Iris pigment epithelial cell (primary cell): ENCODE measurements at regions not wholly inside any gene's neighbourhood (a gene's known extent, or its start where the extent isn't known, plus 50 kb on each side); places are given as distances from the start of the nearest gene placed in this dataset.

Experiments
- DNase-seq: peaks from one replicate; pipeline ENCODE4 v3.0.0-alpha.2; 2011; ENCODE audit warnings: low read depth

- no peak for DNase-seq
Measured at GRCh38 chr9:22286661-22287060, 160.0 kb upstream of the DMRTA1 start.

- no peak for DNase-seq
Measured at GRCh38 chr9:22288661-22289060, 158.0 kb upstream of the DMRTA1 start.

GRCh38 chr9:22307013-22307711 is 139.5 kb upstream of the DMRTA1 start:
- peak; percentile 80 for DNase-seq

- DNase-seq, result no peak
Measured at GRCh38 chr9:22308177-22308576, 138.4 kb upstream of the DMRTA1 start.

- DNase-seq, result no peak
Measured at GRCh38 chr9:22316645-22317044, 130.0 kb upstream of the DMRTA1 start.

GRCh38 chr9:22331533-22331932 is 115.1 kb upstream of the DMRTA1 start:
- no peak for DNase-seq

- peak; percentile 33 for DNase-seq
Measured at GRCh38 chr9:22332202-22332601, 114.4 kb upstream of the DMRTA1 start.

- DNase-seq, result no peak
Measured at GRCh38 chr9:22337261-22337660, 109.4 kb upstream of the DMRTA1 start.

GRCh38 chr9:22342491-22343217 is 104.0 kb upstream of the DMRTA1 start:
- DNase-seq, result peak; percentile 85

- no peak for DNase-seq
Measured at GRCh38 chr9:22343218-22343611, 103.4 kb upstream of the DMRTA1 start.

GRCh38 chr9:22354699-22355384 is 91.8 kb upstream of the DMRTA1 start:
- DNase-seq, result peak; percentile 61

GRCh38 chr9:22356985-22357384 is 89.6 kb upstream of the DMRTA1 start:
- DNase-seq, result no peak

- no peak for DNase-seq
Measured at GRCh38 chr9:22363421-22363887, 83.2 kb upstream of the DMRTA1 start.

GRCh38 chr9:22373636-22374035 is 73.0 kb upstream of the DMRTA1 start:
- no peak for DNase-seq

- DNase-seq, result no peak
Measured at GRCh38 chr9:22374051-22374450, 72.6 kb upstream of the DMRTA1 start.

GRCh38 chr9:22379272-22379671 is 67.4 kb upstream of the DMRTA1 start:
- DNase-seq, result no peak

- no peak for DNase-seq
Measured at GRCh38 chr9:22381170-22381569, 65.5 kb upstream of the DMRTA1 start.

GRCh38 chr9:22382331-22382730 is 64.3 kb upstream of the DMRTA1 start:
- DNase-seq, result no peak

- DNase-seq, result peak; percentile 2
Measured at GRCh38 chr9:22383718-22384117, 62.9 kb upstream of the DMRTA1 start.

- no peak for DNase-seq
Measured at GRCh38 chr9:22389271-22389670, 57.4 kb upstream of the DMRTA1 start.

GRCh38 chr9:22392523-22392922 is 54.1 kb upstream of the DMRTA1 start:
- DNase-seq, result no peak

- peak; percentile 87 for DNase-seq
Measured at GRCh38 chr9:22395687-22396141, 50.9 kb upstream of the DMRTA1 start.
